HG03039 (cell line): ENCODE measurements at regions not wholly inside any gene's neighbourhood (a gene's known extent, or its start where the extent isn't known, plus 50 kb on each side); places are given as distances from the start of the nearest gene placed in this dataset.
"Not testable (repeated sequence)": the region's sequence is repeated elsewhere in the genome, so short reads cannot be mapped to it uniquely, and the experiment has no call there.

Experiments used
- ATAC-seq: cut with Tn5 transposase; IDR thresholded peaks from one replicate; pipeline ENCODE4 v1.9.1; 2021; ENCODE audit warnings: mild to moderate bottlenecking, moderate library complexity; ENCODE audit not compliant: unreplicated experiment

DNA sequence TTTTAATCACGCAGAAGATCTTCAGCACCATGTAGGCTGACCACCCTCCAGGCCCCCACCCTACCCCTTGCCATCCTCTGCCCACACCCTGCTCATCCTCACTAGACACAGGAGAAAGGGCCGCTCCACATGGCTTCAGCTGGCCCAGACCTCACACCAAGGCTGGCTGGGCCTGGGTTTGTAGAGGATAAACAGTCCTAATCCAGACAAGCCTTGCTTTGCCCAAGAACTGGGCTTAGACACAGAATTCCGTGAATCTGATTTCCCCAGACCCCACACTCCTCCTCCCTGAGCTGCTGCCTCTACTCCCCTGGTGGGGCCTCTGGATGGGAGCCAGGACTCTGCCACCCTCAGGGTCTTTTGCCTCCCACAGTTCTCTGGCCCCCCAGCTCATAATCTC is 185.3 kb downstream of the CYP26B1 start:
- ATAC-seq: no peak

DNA sequence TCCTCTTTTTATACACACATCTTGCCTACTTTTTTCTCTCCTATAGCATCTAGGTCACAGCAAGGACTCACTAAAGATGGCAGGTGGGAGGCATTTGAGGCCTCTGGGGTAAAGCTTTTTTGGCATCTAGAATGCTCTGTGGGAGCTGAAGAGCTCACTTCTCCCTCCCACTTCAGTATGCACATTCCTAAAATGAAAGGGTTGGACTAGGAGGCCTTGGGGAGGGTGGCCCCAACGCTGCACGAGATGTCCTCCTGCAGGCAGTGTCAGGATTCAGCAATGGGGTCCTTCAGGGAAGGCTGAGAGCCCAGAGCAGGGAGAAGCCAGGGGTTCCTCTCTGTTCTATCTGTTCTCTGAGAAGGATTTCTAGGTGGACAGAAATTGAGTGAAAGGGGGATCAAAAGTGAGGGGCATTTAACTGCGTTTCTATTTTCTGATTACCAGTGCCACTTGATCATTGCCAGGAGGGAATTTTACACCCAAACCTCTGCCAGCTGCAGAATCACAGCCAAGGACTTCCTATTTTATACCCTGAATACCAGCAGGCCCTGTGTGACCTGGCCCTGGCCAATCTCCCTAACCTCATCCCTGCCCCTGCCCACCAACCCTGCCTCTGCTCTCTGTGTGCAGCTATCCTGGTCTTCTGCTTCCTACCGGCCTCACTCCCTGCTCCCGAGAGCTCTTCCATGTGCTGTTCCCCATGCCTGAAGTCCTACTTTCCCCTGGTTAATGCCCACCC is 186.2 kb downstream of the CYP26B1 start:
- ATAC-seq: no peak

DNA sequence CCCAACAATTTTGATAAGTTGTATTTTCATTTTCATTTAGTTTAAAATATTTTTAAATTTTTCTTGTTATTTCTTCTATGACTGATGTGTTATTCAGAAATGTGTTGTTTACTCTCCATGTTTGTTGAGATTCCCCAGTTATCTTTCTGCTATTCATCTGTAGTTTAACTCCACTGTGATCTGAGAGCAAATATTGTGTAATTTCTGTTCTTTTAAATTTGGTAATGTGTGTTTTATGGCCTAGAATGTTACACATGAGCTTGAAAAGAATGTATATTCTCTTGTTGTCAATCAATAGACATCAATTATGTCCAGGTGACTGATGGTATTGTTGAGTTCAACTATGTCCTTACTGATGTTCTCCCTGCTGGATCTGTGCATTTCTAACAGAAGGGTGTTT is 188.2 kb downstream of the CYP26B1 start:
- no peak for ATAC-seq

DNA sequence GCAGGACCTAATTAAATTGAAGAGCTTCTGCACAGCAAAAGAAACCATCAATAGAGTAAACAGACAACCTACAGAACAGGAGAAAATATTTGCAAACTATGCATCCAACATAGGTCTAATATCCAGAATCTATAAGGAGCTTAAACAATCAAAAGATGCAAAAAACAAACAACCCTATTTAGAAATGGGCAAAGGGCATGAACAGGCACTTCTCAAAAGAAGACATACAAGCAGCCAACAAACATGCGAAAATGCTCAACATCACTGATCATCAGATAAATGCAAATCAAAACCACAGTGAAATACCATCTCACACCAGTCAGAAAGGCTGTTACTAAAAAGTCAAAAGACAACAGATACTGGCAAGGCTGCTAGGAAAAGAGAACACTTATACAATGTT is 189.2 kb downstream of the CYP26B1 start:
- not testable (repeated sequence) for ATAC-seq

DNA sequence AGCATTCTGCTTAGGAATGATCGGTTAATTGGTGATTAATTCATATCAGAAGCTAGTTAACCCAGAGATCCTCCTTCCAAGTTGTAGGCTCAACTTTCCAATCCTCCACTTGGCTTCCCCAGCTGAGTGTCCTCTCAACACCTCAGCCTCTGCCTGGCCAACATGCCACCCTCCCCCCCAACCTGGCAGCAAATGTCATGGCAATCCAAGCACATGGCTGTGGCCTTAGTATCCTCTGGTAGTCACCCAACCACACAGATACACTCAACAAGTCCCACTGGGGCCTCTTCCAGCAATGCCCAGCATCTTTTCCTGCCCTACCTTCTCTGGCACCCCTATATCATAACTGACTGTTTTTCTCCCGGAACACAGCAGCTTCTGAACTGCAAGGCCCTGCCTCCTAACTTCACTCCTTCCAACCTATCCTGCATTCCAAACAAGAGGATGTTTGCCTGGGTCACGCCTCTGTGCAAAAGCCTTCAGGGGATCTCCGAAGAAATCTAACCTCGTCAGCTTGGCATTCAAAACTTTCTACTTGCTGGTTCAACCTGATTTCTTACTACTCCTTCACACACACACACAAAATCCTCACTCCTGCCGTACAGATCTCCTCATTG is 195.0 kb downstream of the CYP26B1 start:
- no peak for ATAC-seq

DNA sequence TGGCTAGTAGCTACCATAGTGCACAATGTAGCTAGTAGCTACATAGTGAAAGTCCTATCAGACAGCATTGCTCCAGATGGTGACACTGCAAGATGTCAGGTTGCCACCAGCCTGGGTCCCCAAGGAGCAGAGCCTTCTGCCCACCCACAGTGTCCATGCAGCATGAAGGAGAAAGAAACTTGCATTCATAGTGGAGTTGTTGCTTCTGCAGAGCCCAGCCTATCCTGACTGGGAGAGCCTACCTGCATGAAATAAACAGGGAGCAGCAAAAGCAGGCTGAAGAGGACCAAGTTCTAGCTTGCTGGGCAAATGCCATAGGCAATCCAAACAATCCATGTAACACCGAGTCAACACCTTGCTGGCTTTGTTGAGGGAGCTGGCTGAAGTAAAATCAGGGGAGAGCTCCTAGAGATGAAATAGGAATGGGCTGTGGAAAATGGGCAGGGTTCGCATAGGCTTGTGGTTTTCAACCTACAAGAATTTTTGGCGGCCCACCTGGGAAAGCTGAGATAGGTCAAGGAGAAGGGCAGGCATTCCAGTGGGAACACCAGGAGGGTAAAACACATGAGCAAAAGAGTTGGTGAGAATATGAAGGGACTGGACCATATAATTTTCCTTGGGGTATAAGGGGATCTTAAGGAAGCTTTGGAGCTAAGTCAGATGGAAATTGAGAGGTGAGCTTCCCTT is 195.8 kb downstream of the CYP26B1 start:
- no peak for ATAC-seq

DNA sequence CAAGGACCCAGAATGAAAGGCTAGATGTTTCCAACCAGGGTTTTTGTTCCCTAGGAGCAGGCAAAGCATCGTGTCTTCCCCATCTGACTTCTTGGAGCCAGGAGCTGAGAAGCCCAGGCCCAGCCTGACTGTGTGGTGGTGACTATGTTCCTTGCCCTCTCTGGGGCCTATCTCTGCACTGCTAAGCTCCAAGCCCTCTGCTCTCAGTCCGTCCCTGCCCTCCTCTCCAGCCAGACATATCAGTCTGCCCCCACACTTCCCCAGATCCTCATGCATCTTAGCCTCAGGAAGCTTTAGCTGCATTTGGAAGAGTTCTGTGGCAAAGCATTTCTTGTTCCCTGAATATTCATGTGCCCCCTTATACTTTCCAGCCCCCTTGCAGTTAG is 196.6 kb downstream of the CYP26B1 start:
- no peak for ATAC-seq

DNA sequence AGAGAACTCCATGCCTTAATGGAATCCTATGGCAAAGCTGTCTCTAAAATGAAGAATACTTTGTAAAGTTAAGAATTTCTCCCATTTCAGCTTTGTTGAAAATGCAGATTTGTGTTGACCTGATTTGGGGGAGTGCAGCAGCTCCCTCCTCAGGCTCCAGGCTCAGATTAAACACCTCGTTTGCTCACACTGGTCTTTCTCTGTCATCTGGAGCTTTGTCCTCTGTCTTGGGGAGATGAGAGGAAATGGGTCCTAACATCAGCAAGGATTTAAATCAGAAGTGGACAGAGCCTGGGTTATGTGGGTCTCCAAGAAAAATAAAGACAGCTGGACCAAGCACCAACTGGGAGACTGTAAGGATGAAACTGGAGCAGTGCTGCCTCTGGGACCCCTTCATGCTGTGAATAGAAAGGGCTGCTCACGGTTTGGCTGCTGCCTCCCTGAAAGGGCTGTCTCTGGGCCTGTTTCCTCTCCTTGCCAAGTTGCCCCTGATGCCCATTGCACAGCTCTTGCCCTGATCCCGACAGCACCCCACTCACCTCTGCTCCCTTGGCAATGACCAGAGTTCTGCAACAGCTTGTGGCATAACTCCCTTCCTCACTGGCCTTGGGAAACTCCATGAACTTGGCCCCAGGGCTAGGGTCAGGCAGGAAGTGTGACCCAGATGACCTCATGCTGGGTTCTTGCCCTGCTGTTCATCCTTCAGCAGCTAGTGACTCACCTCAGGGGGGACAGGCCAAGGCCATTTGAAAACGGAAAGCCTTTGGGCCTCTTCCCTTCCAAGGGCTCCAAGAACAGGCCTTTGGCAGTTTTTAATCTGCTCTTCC is 197.2 kb downstream of the CYP26B1 start:
- ATAC-seq: no peak

DNA sequence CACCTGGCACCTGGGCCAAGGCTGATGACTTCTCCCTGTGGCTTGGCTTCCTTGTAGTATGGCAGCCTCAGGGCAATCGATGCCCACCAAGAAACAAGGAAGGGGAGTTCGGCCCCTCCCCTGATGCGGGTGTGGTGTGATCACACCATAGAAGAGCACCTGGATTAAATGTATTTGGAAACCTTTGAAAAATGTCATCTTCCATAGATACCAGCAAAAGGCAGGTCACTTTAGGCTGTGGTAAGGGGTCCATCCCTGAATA is 198.2 kb downstream of the CYP26B1 start:
- no peak for ATAC-seq

DNA sequence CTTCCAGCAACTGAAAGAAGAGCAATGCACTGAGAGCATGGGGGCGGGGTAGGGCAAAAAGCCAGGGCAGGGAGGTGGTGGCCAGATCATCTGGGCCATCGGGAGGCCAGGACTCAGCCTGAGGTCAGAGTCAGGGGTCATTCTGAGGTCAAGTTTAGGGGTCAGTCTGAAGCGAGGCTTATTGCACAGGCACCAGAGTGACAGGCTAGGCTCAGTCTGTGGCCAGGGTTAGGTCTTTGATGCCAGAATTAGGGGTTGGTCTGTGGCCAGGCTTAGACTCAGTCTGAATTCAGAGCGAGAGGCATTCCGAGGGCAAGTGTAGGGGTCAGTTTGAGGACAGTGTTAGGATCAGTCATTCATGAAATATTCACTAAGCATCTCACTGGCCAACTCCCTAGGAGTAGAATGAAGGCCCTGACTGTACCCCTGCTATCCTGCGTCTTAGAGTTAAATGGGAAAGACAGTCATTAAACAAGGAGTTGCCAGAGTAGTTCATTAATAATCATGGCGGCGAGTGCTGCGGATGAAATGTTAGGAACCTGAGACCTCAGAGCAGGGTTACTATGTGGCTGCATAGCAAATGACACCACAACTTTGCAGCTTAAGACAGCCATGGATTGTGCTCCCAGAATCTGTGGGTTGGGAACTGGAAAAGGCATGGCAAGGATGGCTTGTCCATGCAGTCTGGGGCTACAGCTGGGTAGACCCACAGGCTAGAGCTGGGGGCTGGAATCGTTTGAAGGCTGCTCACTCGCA is 198.7 kb downstream of the CYP26B1 start:
- ATAC-seq: no peak

DNA sequence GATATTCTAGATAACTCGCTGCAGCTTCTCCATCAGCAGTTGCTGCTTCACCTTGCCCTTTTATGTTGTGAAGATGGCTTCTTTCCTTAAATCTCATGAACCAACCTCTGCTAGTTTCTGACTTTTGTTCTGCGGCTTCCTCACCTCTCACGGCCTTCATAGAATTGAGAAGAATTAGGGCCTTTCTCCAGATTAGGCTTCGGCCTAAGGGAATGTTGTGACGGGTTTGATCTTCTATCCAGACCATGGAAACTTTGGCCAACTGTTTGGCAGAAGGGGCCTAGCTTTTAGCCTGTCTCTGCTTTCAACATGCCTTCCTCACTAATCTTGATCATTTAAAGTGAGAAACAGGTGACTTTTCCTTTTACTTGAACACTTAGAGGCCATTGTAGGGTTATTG is 199.9 kb downstream of the CYP26B1 start:
- no peak for ATAC-seq

DNA sequence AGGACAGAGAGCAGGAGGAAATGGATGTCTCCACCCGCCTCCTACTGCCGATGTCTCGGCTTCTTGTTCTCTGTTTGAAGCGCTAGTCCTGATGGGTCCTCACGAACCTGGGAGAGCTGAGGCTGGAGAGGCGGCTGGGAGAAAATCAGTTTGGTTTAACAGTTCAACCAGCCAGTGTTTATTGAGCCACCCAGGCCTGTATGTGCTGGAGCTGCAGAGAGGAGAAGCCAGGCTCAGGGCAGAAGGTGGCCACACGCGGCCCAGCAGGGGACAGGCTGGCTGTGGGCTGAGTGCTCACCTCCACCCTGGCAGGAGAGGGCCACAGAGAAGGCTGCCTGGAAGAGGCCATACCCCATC is 202.1 kb downstream of the CYP26B1 start:
- no peak for ATAC-seq

DNA sequence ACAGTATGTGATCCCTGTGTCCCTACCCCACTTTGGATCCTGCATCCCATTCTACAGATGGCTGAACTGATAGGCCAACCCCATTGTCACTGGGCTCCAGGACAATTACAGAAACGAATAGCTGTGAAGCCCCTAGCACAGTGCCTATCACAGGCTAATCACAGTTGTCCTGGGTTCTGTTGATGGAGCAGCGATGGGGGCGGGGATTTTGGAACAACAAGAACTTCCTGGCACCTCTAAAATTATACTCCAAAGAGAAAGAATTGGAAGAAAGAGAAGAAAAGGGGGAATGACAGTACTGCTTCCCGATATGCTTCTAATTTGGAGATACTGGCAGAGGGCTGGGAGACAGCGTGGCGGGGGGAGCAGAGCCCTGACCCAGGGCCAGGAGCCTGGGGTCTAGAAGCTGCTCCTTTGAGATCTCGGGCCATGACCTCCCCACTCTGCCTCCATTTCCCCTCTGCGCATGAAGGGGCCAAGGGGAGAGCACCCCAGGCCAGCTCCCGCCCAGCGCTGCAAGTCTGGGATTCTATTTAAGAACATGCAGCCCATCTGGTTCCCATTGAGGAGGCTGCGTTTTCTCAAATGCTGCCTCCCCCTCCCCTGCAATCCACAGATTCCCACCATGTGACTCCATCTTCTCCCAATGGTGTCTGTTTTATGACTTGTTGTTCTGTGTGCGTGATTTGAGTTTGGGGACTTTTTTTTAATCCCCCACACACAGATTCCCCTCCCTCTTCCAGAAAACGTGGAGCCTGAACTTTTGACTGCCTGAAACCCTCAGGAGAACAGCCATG is 202.7 kb downstream of the CYP26B1 start:
- no peak for ATAC-seq

DNA sequence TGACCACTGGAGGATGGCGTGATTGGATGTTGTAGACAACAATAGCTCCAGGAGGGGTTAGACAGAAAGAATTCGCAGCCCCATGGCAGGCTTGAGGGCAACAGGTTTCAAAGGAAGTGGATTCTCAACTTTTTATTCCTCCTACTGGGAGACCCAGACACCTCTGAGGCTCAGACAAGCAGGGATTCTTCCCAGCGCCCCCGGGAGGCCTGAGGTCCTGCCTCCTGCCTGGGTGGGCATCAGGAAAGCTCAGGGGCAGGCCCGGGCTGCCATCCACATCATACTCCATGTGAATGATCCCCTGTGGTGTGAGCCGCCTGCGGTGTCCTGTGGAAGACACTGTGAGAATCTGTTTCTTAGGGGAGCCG is 203.5 kb downstream of the CYP26B1 start:
- ATAC-seq: no peak

DNA sequence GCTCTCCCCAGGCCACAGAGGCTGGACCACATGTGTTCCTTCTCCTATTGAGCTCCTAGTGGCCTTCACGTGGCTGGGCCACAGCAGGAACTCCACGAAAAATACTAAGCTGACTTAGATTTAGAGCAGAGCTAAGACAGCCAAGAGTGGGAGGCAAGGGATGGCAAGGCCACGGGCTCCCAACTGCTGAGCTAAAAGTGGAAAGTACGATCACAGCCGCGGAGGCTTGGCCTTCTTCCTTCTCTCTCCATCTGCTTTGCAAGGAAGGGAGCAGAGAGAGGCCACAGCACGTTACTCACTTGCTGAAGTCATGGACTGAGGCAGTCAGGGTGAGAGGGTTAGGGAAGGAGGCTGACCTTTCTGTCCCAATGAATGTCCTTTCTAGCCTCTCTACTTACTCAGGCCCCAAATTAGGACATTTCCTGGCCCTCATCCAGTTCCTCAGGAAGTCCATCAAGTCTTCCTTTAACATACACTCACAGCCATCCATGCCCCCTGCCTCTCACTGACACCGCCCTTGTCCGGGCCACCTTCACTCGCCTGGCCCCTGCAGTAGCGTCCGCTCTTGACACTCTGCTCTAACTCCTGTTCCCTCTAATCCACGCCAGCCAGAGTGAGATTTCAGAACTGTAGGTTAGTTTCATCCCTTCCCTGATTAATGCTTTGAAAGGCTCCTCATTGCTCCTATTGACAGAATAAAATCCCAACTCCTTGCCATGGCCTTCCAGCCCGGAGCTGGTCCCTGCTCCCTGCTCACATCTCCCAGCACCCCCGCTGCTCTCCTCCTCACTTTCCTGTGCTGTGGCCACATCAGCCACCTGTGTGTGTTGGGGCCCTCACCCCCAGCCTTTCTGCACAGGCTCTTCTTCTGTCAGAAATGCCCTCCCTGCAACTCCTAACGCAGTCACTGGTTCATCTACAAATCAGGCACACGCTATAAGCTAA is 204.2 kb downstream of the CYP26B1 start:
- no peak for ATAC-seq

DNA sequence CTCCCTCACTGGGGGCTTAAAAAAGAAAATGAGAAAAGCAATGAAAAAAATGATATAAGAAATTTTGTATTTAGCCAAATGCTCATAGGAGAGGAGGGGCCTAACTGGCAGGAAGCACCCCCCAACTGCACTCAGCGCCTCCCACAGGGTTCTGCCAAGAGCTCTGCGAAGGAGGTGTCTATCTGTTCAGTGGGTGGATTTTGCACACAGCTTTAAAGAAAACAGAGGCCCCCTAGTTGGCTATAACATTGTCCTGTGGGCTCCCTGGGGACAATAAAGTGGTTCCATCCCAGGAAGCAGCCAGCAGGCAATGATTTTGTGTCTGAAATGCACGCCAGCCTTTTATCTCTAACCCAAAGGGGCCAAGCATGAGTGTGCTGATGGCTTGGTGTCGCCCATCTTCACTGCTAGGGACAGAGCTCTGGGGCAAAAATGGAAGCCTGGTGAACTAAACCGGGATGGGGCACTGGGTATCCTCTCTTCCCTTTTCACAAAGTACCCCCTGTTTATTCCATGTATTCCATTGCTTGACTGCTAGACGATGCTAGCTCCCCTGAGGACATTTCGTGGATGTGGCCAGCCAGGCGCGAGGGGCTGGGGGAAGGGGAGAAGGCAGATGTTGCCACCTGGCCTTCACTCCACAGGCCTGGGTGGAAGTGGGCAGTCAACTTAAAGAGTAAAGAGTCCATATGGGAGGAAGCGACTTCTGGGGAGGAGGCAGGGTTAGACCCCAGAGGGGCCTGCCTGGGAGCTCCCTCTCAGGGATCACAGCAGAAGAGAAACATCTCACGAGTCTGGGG is 205.7 kb downstream of the CYP26B1 start:
- ATAC-seq: no peak

DNA sequence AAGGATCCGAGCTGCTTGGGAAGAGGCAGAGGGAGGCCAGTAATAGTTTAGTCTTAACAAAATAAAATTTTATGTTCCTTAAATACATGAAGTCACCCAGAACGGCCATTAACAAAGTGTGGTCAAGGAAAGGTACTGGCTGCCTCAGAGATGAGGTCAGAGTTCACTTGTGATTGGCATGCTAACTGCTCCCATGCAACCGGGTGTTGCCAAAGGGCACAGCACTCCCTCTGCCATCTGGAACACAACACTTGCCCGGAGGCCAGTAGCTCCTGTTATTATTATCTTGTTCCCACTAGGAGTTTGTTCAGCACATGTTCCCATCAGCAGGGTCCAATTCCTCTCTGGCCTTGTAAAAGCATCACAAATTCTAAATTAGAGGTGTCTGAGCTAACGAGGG is 207.0 kb downstream of the CYP26B1 start:
- ATAC-seq: no peak
